ENCODE measurements at regions not wholly inside any gene's neighbourhood (a gene's known extent, or its start where the extent isn't known, plus 50 kb on each side); places are given as distances from the start of the nearest gene placed in this dataset.

DNA sequence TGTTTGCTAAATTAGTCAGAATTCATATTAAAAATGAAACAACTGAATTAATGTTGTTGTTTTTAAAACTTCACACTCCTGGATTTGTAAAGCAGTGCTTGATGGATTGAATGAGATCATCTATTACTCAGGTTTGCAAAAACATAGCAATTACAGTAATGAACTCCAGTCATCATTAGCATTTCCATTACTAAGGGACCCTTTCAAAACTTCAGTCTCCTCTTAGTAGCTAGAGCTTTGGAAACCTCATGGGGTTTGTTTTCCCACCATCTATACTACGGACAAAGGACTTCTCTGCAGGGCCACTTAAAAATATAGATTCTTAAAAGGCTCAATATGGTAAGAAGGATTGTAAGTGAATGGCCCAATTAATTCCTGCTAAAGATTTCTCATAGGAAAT is 174.5 kb upstream of the PRNP start:
- DNase-seq = no peak

DNA sequence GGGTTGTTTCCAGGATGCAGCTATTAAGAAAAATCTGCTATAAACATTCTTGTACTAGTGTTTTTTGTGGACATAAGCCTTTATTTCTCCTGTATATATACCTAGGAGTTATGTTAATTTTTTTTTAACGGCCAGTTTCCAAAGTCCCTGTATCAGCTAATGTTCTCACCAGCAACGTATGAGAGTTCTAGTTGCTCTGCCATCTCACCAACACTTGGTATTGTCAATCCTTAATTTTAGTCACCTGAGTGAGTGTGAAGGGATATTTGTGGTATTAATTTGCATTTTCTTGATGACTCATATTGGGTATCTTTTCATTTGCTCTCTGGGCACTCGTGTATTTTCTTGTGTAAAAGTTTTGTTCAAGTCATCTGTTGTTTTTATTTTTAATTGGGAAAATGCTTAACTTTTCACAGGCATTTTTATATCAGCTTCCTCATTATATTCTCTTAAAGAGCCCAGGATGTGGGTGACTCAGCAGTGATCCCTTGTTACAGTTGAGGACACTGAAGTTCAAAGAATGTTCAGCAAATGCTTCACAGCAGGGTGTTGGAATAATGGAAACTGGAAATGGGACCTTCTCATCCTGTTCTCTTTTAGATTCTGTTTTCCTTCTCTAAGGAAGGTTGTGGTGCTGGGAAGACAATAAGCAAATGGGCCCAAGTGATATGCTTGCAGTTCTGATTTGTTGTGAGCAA is 176.3 kb upstream of the PRNP start:
- no peak for DNase-seq

DNA sequence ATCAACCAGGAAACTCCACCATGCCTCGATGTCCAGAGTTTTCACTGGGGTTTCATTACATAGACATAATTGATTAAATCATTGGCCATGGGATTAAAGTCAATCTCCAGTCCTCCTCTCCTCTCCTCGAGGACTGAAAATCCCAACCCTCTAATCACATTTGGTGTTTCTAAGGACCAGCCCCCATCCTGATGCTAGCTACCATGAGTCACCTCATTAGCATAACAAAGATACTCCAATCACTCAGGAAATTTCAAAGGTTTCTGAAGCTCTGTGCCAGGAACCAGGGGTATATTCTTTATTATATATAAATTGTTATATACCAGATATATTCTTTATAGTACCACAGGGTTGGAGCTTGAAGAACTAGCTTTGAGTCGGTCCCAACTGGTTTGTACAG is 177.5 kb upstream of the PRNP start:
- DNase-seq = no peak

DNA sequence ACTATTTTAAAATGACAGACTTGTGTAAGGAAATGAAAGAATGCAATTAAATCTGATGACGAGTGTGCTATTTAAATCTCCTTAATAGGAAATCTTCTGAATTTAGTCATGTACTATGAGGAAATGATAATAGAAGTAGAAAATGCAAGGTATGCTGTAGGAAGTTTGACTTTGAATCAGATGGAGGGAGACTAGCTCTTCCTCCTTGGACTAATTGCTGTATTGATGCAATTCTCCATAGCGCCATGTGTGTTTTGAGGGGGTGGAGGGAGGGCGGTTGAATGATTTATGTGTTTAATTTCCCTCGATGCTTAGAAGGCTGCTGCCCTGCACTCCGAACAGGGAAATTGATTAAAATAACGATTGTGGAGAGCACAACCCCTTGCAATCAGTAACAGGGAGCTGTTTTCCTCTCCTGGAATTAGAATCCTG is 179.0 kb upstream of the PRNP start:
- no peak for DNase-seq

DNA sequence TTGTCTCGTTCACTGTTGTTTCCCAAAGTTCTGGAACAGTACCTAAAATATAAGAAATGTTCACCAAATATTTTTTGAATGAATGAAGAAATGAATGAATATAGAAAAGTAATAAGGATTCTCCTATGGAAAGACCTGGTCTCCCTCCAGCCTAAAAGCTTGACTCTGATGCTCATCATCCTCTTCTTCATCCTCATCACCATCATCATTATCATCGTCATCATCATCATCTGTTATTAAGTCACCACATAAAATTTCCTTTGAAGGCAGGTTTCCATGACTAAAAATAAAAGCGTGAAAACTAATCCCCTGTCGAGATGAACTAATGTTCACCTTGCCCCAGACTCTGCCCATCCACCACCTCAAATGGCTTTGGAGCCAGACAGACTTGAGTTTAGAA is 181.4 kb upstream of the PRNP start:
- no peak for DNase-seq

DNA sequence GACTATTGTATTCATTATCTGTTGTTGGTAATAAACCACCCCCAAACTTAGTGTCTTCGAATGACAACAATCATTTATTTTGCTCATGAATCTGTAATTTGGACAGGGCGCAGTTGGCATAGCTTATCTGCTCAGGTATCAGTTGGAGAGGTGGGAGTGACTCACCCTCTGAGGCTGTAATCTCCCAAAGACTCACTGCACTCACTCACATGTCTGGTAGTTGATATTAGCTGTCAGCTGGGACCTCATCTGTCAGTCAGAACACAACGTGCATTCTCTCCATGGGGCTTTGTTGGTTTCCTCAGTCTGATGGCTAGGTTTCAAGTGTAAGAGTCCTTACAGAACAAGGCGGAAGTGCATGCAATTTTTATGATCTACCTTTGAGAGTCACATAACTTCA is 183.5 kb upstream of the PRNP start:
- DNase-seq = no peak

DNA sequence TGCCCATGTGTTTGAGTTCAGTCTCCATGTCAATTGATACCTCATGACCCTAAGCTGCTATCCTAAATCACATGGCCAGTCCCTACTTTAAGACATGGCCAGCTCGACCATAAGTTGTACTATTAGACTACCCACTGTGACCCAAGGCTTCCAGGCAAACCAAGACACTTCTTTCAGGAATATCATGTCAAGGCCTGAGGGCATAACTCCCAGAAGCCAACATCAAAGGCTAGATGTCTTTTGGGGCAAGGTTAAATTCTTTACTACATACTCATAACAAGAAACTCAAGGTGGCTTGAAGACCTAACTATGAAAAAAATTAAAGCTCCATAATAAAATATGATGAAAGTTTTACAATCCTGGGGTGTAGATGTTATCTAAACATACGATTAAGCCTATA is 192.9 kb upstream of the PRNP start:
- no peak for DNase-seq

DNA sequence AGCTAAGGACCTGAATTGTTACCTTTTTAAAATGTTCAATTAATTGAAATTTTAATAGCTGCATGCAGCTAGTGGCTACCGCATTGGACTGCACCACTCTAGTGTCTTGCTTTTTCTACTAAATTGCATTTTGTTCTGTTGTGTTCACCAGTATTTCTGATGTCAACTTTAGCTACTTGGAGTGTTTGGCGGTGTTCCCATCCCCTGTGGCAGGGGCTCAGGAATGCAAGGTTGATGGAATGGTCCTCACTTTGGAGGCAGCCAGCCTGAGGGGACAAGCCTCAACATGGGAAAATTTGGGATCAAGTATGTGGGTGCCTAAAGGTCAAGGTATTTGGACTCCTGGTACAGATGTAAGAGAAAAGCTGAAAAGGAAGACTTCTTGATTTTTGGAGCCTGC is 194.6 kb upstream of the PRNP start:
- no peak for DNase-seq

DNA sequence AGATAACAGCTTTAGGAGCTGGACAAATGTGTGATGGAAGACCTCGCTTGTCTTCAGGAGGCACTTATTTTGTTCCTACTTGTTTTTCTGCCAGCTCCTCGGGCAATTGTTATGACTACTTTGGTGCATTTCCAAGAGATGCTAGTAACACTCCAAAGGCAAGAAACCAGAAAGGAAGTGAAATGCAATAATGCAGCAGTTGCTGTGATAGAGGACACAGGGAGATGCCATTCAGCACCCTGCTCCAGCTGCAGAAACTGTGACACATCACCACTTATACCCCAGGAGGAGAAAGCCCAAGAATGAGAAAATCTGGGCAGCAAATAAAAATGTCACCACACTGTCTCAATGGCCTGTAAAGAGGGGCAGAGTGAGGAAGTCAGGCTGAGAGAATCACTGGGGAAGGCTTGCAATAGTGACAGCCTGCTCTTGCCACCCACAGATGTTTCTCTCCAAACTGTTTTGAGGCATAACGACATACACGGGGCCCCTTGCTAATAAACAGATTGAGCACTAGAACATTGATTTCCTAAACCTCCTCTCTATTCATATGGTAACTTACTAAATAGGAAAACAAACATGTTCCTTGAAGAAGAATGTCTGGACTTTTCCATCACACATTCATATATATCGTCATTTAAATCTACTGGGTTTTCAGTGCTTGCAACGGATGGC is 195.5 kb upstream of the PRNP start:
- DNase-seq = no peak

DNA sequence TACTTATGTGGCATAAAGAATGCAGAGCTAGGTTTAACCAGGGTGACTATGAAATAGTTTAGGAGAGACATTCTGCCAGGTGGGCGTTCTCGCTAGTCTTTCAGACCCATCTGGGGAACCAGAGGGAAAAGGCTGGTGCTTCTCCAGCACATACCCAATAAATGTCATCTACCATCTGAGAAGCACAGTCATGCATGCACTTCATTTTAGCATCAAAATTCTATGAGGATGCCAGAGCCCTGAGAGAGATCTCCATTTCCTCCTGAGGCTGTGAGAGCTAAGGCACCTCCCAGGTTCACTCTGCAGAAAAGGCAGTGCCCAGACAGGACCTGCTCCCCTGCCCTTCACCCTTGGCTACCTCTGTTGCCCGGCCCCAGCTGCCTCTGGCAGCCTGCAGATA is 196.2 kb upstream of the PRNP start:
- DNase-seq = no peak

DNA sequence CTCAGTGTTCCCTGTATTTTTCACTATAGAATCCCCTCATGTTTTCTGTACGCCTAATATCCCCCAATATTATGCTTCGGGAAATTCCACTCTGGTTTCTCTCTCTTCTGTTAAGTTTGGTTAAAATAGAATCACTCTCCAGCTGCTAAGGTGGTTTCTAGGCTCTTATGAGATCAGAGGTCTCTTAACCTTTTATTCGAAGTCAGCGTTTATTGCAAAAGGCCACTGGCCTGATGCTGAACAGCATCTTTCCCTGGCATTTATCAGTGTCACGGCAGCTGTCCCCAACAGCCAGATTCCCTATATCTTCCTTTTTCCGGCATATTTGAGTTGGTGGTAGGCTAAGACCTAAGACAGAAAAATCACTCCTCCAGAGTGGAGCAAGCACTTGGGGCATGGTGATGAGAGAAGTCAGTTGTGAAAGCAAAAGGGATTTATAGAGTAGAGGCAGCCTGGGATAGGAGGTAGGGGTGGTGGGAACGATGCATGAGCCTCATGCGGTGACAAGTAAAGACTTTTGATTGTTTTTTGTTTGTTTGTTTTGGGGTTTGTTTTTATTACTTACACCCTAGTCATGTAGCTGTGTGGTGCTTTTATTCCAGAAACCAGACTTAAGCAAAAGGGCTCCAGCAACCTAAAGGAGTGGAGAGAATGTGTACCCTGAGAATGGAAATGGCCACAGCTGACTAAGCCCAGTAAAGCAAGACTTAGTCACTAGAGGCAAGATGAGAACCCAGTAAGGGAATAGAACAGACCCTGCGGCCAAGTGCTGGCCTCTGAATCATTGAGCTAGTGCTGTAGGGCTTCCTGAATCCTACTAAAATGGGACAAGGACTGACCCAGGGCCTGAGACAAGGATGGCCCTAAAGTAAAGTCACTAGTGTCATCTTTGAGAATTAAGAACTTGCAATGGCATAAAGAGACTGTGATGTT is 197.6 kb upstream of the PRNP start:
- DNase-seq = no peak

DNA sequence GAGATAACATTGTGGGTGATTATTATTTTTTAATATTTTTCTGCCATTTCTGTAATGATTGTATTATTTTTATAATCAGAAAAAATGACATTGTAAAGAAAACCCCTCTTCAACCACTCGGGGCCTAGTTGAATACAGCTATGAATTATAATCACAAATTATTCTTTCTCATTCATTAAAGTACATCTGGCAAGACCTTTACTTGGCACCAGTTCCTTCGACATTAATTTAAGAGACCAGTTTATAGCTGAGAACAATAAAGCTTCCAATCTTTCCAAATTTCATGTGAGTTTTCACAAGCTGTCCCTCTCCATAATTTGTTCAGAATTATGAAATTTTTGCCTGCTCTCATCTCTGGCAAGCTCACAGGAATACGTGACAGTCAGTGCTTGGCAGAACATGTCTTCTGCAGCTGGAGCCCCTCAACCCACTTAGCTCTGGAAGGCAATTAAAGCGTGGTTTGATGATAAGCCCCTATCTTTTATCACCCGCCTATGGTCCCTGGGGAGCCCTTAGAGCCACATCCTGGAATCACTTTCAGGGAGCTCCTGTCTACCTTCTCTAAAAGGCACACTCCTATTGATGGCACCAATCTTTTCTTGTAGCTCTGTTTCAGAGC is 201.8 kb upstream of the PRNP start:
- DNase-seq = no peak

DNA sequence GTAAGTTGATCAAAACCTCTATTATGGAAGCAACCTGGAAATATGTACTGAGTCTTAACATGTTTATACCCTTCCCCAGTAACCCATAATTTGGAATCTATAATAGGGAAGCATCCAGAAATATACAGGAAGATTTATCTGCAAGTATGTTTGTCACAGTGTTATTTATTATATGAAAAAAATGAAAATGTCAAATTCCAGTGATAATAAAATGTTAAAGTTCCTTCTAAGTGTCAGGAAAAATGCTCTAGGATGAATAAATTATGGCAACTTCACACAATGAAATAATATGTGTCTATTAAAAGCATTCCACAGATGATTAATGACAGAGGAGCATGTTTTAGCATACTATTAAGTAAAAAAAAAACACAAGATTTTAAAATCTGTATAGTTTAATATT is 202.3 kb upstream of the PRNP start:
- DNase-seq = no peak

DNA sequence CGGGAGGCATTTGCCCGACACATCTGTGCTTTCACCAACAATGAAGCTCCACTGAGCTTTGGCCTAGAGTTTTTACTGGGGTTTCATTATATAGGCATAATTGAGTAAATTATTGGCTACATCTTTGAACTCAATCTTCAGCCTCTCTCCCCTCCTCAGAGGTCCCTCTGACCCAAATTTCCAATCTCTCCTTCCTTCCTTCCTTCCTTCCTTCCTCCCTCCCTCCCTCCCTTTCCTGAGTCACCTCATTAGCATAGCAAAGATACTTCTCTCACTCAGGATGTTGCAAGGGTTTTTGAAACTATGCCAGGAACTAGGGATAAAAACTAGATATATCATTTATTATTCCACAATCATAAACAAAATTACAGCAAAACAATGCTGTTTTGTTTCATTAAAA is 202.8 kb upstream of the PRNP start:
- no peak for DNase-seq

DNA sequence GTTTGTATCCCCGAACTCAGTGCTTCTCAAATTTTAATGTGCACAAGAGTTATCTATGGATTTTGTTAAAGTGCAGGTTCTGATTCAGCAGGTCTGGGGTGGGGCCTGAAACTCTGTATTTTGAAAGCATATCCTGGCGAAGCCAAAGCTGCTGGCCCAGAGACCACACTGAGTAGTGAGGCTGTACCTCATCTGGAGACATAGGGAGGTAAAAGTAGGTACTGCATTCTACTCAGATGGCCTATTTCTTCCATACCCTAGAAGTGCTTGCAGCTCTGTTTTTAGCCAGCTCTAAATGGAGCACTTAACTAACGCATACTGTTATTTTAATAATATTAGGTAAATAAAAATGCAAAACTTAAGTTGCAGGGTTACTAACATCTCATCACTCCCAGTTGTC is 206.2 kb upstream of the PRNP start:
- no peak for DNase-seq

DNA sequence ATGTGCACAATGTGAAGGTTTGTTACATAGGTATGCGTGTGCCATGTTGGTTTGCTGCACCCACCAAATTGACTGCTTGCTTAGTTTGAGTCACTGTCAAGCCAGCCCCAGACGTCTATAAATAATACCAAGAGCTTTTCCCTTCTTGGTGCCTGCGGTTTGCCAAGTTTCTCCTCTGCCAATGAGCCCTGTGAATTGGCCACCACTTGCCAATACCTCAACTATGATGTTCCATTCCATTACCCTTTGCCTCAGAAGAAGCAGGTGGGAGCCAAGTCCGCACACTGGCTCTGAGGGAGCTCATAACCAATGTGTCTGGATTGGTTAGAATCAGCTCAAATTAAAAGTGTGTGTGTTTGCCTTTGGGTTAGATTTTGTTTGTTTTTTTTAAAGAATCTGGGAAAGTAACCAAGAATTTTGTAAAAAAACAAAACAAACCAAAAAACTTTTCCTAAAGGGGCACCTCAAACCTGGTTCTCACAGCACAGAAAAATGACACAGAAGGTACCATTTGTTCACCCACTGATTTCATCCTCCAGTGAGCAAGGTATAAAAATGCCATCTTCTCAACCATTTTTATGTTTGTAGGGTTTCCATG is 209.3 kb upstream of the PRNP start:
- no peak for DNase-seq

DNA sequence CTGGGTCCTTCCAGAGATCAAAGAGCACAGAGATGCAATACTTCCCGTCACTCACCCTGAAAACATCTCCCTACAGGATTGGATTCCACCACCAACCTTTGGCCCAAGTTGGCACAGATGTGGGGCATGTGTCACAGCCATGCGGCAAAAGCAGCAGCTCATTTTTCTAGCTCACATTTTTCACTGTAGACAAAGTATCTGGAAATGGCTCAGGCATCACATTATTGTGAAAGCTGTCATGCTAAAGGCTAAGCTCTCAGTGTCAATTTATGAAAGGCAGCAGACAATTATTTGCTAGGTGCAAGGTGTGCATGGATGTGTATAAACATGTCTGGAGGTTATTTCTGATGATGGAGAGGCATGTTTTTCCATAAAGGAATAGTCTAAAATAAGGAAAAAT is 213.3 kb upstream of the PRNP start:
- no peak for DNase-seq

DNA sequence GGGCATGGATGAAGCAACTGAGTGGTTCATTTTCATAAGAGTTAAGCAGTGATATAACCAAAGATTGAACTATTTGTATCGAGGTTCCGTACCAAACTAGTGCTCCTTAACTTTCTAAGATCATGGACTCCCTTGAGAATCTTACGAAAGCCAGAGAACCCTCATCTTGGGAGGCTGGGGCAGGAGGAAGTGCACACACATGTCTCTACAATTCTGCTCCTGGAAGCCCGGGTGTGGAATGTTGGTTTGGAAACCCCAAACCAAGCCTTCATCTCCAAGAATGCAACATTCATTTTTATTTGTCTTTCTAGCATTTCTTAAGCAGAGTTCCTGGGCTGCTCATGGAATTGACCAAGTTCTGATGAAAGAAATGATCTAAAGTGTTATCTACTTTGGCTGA is 215.0 kb upstream of the PRNP start:
- DNase-seq = no peak

DNA sequence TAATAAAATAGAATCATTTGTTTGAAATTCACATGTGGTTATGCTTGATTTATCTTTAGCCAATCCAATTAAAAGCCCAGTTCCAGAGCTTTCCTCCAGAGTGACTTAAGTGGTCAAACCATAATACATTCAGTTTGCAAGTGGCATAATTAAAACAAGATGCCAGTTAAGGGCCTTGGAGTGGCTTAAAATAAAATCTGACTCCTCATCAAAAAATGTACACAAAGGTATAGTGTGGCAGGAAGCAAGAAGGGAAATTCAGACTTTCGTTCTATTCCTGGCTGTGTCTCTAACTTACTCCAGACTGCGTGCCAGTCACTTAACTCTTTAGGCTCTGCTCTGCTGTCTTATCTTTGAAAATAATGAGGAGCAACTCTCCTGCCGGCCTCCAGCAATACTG is 215.9 kb upstream of the PRNP start:
- no peak for DNase-seq

DNA sequence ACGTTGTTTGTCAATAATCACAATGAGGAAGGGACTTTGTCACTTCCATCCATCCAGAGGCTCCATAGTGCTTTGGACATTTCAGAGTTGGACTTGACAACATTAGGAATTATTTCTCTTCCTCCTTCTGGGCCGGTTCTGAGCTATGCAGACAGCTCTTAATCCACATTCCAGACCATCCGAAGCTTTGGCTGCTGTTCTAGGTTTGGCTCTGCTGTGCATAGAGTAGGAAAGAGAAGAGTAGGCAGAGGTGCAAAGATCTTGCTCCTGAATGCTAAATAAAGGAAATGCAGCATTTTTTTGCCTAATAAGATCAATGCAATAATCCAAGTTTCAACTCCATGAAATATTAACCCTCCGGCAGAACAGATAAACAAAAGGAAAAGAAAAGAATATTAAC is 216.3 kb upstream of the PRNP start:
- DNase-seq = no peak

DNA sequence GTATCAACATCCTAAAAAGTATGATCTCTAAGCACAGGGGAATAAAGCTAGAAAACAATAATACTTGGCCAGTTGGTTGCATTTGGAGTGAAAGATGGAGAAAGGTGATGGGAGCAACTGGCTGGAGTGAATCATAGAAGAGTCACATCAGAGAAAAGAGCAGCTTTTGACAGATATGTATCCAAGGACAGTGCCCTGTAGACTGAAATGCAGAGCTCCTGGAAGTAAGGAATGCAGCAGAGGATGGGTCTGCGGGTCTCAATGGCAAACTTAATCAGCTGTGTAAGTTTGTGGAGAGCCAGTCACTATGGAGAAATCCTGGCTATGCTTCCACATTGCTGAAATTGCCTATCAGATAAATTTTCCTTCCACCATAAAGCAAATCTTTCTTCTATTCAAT is 218.1 kb upstream of the PRNP start:
- DNase-seq = no peak

DNA sequence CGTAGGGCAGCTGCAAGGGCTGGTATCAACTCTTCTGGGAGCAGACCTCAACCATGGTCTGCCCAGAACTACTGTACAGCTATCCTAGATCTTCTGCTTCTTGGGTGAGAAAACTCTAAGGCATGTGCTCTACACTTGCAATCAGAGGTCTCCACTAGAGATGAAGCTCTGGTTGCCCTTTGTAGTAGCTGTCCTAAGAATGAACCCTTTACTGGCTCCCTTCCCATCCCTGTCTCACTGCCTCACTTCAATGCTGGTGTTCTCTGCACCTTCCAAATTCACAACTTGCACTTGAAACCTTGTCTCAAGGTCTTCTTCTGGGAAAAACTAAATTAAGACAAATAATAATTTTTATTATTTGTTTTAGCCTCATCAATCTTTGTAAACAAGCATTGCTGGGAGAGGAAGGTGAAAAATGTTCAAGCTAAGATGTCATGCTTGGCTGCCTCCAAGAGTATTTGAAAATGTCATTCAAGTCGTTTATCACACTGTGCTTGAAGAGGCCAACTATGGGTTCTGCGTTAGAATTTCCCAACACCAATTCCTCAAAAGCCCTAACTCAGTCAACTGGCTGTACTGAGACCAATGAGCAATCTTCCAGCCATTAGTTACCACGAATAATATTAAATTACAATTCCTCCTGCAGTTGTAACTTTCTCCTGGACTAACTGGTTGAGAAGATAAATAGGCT is 216.9 kb upstream of the ADRA1D start:
- DNase-seq = no peak

All from stimulated activated CD8-positive, alpha-beta memory T cell treated with anti-CD3 and anti-CD28 coated beads, Interleukin-4, amount 100 ng/mL, for 48 hours (primary cell).